Testis (tissue), 2 donors: ENCODE measurements at regions not wholly inside any gene's neighbourhood (a gene's known extent, or its start where the extent isn't known, plus 50 kb on each side); places are given as distances from the start of the nearest gene placed in this dataset.
"Not testable (repeated sequence)": the region's sequence is repeated elsewhere in the genome, so short reads cannot be mapped to it uniquely, and the experiment has no call there.

Experiments
- DNase-seq: peaks from one replicate; pipeline ENCODE4 v3.0.0-alpha.2; 2019
- H3K27ac ChIP-seq, 2 donors: fragments of 200-600 bp; sonication (generic); one replicate each; pipeline ENCODE4 v1.5.1; 2019
- H3K27me3 ChIP-seq: fragments of 200-600 bp; sonication (generic); one replicate; pipeline ENCODE4 v1.5.1; 2019
- H3K36me3 ChIP-seq: fragments of 200-600 bp; sonication (generic); one replicate; pipeline ENCODE4 v1.5.1; 2017; ENCODE audit warnings: low read depth; ENCODE audit errors: missing control alignments
- H3K4me1 ChIP-seq: fragments of 200-600 bp; sonication (generic); one replicate; pipeline ENCODE4 v1.5.1; 2019
- H3K4me3 ChIP-seq, 2 donors: fragments of 200-600 bp; sonication (generic); one replicate each; pipeline ENCODE4 v1.5.1; 2017 to 2019
- H3K9me3 ChIP-seq: fragments of 200-600 bp; sonication (generic); one replicate; pipeline ENCODE4 v1.5.1; 2017
- CTCF ChIP-seq, 3 experiments: fragments of 450-650 bp in 2 of 3; fragments of 200-600 bp in 1 of 3; sonication (generic) in 1 of 3; IDR thresholded peaks; one replicate each; pipeline ENCODE4 v1.5.1; 2016 to 2019; ENCODE audit warnings: antibody characterized with exemption in 3 of 3, mild to moderate bottlenecking in 2 of 3, moderate library complexity in 1 of 3
- POLR2A ChIP-seq: fragments of 450-650 bp; IDR thresholded peaks from one replicate; pipeline ENCODE4 v1.6.1; 2017; ENCODE audit warnings: antibody characterized with exemption, mild to moderate bottlenecking, moderate library complexity
- WGBS, 2 donors: methylation state at CpG; one replicate each; pipeline ENCODE4 v1.1.5; 2018; 5-methylcytosine and 5-hydroxymethylcytosine counted together
- intact Hi-C: fragments of 100-400 bp; cut with DNase I; formaldehyde crosslinking; loops from one replicate; pipeline ENCODE4 v1.15.1; 2023; ENCODE audit warnings: low total_unique reads

GRCh38 chr14:40221428-40221827 lies 789.2 kb upstream of the FBXO33 start:
- Histone ChIP-seq H3K27me3 (no peaks in the 10 kb centered on the region), H3K9me3 (no peaks in the 10 kb centered on the region), H3K36me3 (no peaks in the 10 kb centered on the region), H3K4me1 (no peaks in the 10 kb centered on the region), H3K27ac (no peak overlapping the region), H3K4me3 (no peak overlapping the region)
- TF ChIP-seq POLR2A (no peak), CTCF (IDR thresholded peaks at IDR 0.05) (no peak)
- no peak for DNase-seq
- intact Hi-C loops, result no loop called here

- WGBS, 2 donors, result 68 to 71% methylated on average over 3 of the region's 3 CpGs
- intact Hi-C loops, result no loop called here
Observed at GRCh38 chr14:40219032-40219431, 786.8 kb upstream of the FBXO33 start.

GRCh38 chr14:40218282-40218941 lies 786.2 kb upstream of the FBXO33 start:
- TF ChIP-seq POLR2A, result no peak
- TF ChIP-seq CTCF (IDR thresholded peaks at IDR 0.05), result no peak
- intact Hi-C loops, result no loop called here
- Histone ChIP-seq H3K36me3 (no peaks in the 10 kb centered on the region), H3K4me3 (no peak overlapping the region), H3K4me1 (no peaks in the 10 kb centered on the region), H3K27ac (no peak overlapping the region), H3K9me3 (no peaks in the 10 kb centered on the region), H3K27me3 (no peaks in the 10 kb centered on the region)
- WGBS, 2 donors, result 54 to 73% methylated on average over 6 of the region's 6 CpGs
- DNase-seq, result no peak

More at GRCh38 chr14:40219032-40219431, 786.8 kb upstream of the FBXO33 start:
- Histone ChIP-seq H3K27me3 (no peaks in the 10 kb centered on the region), H3K9me3 (no peaks in the 10 kb centered on the region), H3K36me3 (no peaks in the 10 kb centered on the region), H3K4me3 (no peak overlapping the region), H3K27ac (no peak overlapping the region), H3K4me1 (no peaks in the 10 kb centered on the region)
- no peak for TF ChIP-seq CTCF (IDR thresholded peaks at IDR 0.05)
- no peak for TF ChIP-seq POLR2A
- no peak for DNase-seq

- no peak for DNase-seq
- Histone ChIP-seq H3K27me3 (no peaks in the 10 kb centered on the region), H3K4me3 (peak overlapping the region; percentile 22 to 41), H3K4me1 (no peaks in the 10 kb centered on the region), H3K9me3 (no peaks in the 10 kb centered on the region), H3K27ac (no peak overlapping the region), H3K36me3 (no peaks in the 10 kb centered on the region)
- intact Hi-C loops, result no loop called here
- WGBS, 2 donors, result 28 to 76% methylated on average over 16 to 22 of the region's 22 CpGs
- no peak for TF ChIP-seq POLR2A
- no peak for TF ChIP-seq CTCF (IDR thresholded peaks at IDR 0.05)
Observed at GRCh38 chr14:40216976-40217375, 784.7 kb upstream of the FBXO33 start.

GRCh38 chr14:40216408-40216807 lies 784.2 kb upstream of the FBXO33 start:
- H3K27ac ChIP-seq, intact Hi-C loops, H3K9me3 ChIP-seq, H3K36me3 ChIP-seq, DNase-seq, H3K27me3 ChIP-seq, H3K4me1 ChIP-seq: not testable (repeated sequence)
- peak overlapping the region; percentile 22 to 41 for H3K4me3 ChIP-seq
- WGBS, 2 donors, result 49 to 85% methylated on average over 18 of the region's 18 CpGs
